Nephron progenitor cell (in vitro differentiated cells): ENCODE measurements at regions not wholly inside any gene's neighbourhood (a gene's known extent, or its start where the extent isn't known, plus 50 kb on each side); places are given as distances from the start of the nearest gene placed in this dataset.

Experiments used
- DNase-seq: peaks from one replicate; pipeline ENCODE4 v3.0.0; 2021
- H3K27ac Mint-ChIP-seq: 2 replicates; pipeline ENCODE4 v1.8.0; 2021; ENCODE audit warnings: mild to moderate bottlenecking, moderate library complexity, mixed read lengths
- H3K27me3 Mint-ChIP-seq: 2 replicates; pipeline ENCODE4 v1.8.0; 2021; ENCODE audit warnings: mild to moderate bottlenecking, low read depth, mixed read lengths; ENCODE audit not compliant: poor library complexity
- H3K36me3 Mint-ChIP-seq: 2 replicates; pipeline ENCODE4 v1.8.0; 2021; ENCODE audit warnings: low read depth, mixed read lengths
- H3K4me1 Mint-ChIP-seq: 2 replicates; pipeline ENCODE4 v1.8.0; 2021; ENCODE audit warnings: mixed read lengths
- H3K4me3 Mint-ChIP-seq: 2 replicates; pipeline ENCODE4 v1.8.0; 2021; ENCODE audit warnings: mild to moderate bottlenecking, moderate library complexity, mixed read lengths
- H3K9me3 Mint-ChIP-seq: 2 replicates; pipeline ENCODE4 v1.8.0; 2021; ENCODE audit warnings: mild to moderate bottlenecking, moderate library complexity, mixed read lengths
- TF ChIP-seq, protein P1 (sequence below): fragments of 200-600 bp; sonication (generic); IDR thresholded peaks from 2 replicates; pipeline ENCODE4 v1.5.0; 2021; ENCODE audit warnings: antibody characterized with exemption

DNA sequence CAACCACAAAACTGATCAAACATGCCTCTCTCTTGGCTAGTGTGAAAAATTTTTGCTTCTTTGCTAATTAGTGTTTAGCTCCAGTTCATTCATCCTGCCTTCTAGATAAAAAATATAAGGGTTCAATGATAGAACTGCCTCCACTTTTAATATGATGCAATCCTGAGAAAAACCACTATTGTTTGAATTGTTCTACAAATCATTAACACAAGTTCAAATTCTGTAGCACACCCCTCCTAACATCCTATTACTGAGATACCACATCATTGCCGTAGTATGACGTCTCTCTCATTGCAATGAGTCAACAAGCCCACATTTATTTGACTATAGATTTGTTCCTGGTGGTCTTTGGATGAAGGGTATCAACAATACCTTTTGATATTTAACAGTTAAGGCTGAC is 365.8 kb upstream of the OPRM1 start:
- DNase-seq, result no peak
- Mint-ChIP-seq H3K36me3 (no peaks in the 10 kb centered on the region), H3K9me3 (no peaks in the 10 kb centered on the region), H3K4me1 (no peaks in the 10 kb centered on the region), H3K27me3 (no peaks in the 10 kb centered on the region), H3K4me3 (no peak overlapping the region), H3K27ac (no peak overlapping the region)
- TF ChIP-seq, protein P1, sequence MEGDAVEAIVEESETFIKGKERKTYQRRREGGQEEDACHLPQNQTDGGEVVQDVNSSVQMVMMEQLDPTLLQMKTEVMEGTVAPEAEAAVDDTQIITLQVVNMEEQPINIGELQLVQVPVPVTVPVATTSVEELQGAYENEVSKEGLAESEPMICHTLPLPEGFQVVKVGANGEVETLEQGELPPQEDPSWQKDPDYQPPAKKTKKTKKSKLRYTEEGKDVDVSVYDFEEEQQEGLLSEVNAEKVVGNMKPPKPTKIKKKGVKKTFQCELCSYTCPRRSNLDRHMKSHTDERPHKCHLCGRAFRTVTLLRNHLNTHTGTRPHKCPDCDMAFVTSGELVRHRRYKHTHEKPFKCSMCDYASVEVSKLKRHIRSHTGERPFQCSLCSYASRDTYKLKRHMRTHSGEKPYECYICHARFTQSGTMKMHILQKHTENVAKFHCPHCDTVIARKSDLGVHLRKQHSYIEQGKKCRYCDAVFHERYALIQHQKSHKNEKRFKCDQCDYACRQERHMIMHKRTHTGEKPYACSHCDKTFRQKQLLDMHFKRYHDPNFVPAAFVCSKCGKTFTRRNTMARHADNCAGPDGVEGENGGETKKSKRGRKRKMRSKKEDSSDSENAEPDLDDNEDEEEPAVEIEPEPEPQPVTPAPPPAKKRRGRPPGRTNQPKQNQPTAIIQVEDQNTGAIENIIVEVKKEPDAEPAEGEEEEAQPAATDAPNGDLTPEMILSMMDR, result no peak

GRCh38 chr6:153670403-153671026 is 368.5 kb upstream of the OPRM1 start:
- Mint-ChIP-seq H3K27ac (no peak overlapping the region), H3K36me3 (no peaks in the 10 kb centered on the region), H3K9me3 (no peaks in the 10 kb centered on the region), H3K27me3 (no peaks in the 10 kb centered on the region), H3K4me1 (no peaks in the 10 kb centered on the region), H3K4me3 (no peak overlapping the region)
- no peak for DNase-seq
- TF ChIP-seq, protein P1, result no peak

DNA sequence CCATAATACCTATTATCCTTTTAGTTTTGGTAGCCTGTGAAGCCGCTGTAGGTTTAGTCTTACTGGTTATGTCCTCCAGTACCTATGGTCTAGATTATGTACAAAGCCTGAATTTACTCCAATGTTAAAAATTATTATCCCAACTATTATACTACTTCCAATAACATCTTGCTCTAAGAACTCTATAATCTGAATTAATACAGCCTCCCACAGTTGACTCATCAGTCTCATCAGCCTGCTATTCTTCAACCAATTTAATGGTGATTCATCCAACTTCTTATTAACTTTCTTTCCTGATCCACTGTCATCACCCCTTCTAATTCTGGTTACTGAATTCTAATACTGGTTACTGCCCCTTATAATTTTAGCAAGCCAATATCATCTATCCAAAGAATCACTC is 370.3 kb upstream of the OPRM1 start:
- Mint-ChIP-seq H3K27ac (no peak overlapping the region), H3K4me1 (no peaks in the 10 kb centered on the region), H3K36me3 (no peaks in the 10 kb centered on the region), H3K9me3 (no peaks in the 10 kb centered on the region), H3K27me3 (no peaks in the 10 kb centered on the region), H3K4me3 (no peak overlapping the region)
- TF ChIP-seq, protein P1, result no peak
- DNase-seq, result no peak

- Mint-ChIP-seq H3K4me1 (no peaks in the 10 kb centered on the region), H3K27ac (no peak overlapping the region), H3K27me3 (no peaks in the 10 kb centered on the region), H3K4me3 (no peak overlapping the region), H3K36me3 (no peaks in the 10 kb centered on the region), H3K9me3 (no peaks in the 10 kb centered on the region)
- no peak for DNase-seq
- TF ChIP-seq, protein P1, result no peak
Observed at GRCh38 chr6:153662982-153663381, 376.1 kb upstream of the OPRM1 start.

DNA sequence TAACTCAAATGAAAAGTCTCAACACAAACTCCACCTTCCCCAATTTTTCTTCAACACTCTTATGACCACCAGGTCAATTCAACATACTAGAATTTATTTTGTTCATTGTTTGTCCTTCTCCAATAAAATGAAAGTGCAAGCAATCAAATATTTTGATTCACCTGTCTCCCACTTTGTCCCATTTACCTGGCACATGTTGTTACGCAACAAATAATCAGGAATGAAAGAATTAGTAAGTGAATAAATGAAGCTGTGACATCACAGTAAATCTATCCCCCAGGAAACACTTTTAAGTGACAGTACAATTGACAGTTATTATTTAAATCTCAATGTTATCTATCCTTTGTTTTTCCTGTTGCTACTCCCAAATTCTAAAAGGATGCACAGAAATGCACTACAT is 393.7 kb upstream of the OPRM1 start:
- Mint-ChIP-seq H3K9me3 (no peaks in the 10 kb centered on the region), H3K27me3 (no peaks in the 10 kb centered on the region), H3K27ac (no peak overlapping the region), H3K4me3 (no peak overlapping the region), H3K4me1 (no peaks in the 10 kb centered on the region), H3K36me3 (no peaks in the 10 kb centered on the region)
- TF ChIP-seq, protein P1, result no peak
- no peak for DNase-seq

DNA sequence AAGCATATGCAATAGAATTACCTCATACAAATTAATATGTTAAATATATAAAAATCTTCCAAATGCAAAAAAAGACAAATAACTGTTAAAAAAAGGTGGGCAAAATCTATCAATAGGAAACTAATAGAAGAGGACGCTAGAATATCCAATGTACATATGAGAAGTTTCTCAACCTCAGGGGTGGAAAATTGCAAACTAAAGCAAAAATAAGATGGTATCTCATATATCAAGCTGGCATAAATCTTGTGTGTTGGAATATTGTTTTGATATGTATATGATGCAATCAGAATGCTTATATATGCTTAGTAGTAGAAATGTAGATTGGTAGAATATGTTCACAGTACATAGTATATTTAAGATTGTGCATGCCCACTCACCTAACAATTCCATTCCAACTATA is 395.0 kb upstream of the OPRM1 start:
- DNase-seq, result no peak
- TF ChIP-seq, protein P1, result no peak
- no peak overlapping the region for H3K4me3 Mint-ChIP-seq
- no peak overlapping the region for H3K27ac Mint-ChIP-seq
- no peaks in the 10 kb centered on the region for H3K9me3 Mint-ChIP-seq
- no peaks in the 10 kb centered on the region for H3K36me3 Mint-ChIP-seq
- no peaks in the 10 kb centered on the region for H3K27me3 Mint-ChIP-seq
- no peaks in the 10 kb centered on the region for H3K4me1 Mint-ChIP-seq
